Activated CD8-positive, alpha-beta memory T cell treated with anti-CD3 and anti-CD28 coated beads for 24 hours (primary cell): ENCODE measurements at regions not wholly inside any gene's neighbourhood (a gene's known extent, or its start where the extent isn't known, plus 50 kb on each side); places are given as distances from the start of the nearest gene placed in this dataset.
"Not testable (repeated sequence)": the region's sequence is repeated elsewhere in the genome, so short reads cannot be mapped to it uniquely, and the experiment has no call there.

Source experiments
- DNase-seq: peaks from one replicate; pipeline ENCODE4 v3.0.0-alpha.2; 2020

GRCh38 chr5:45062044-45062443, 253.3 kb downstream of the MRPS30 start:
- DNase-seq, result no peak

- DNase-seq, result no peak
Observed at GRCh38 chr5:45081082-45081481, 272.3 kb downstream of the MRPS30 start.

- DNase-seq, result no peak
Observed at GRCh38 chr5:45089870-45090269, 281.1 kb downstream of the MRPS30 start.

- no peak for DNase-seq
Observed at GRCh38 chr5:45093377-45093776, 284.6 kb downstream of the MRPS30 start.

- no peak for DNase-seq
Observed at GRCh38 chr5:45094876-45095440, 286.2 kb downstream of the MRPS30 start.

GRCh38 chr5:45098483-45098882, 289.7 kb downstream of the MRPS30 start:
- DNase-seq, result no peak

DNA sequence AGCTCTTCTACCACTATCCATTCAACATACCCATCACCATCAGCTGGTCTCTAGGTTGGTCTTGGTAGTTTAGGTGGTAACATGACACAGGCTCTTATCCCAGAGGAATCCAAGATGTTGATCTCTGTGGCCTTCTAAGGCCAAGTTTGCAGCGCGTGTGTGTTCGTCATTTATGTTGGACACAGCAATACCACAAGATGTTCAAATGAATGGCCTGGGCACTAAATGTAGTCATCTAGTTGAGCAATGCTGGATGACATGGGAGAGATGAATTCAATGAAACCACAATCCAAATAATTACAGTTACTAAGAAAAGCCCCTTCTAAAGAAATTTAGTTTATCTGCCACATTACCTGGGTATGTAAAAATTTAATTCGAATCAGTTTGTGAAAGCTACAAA, 292.4 kb downstream of the MRPS30 start:
- DNase-seq, result no peak

- no peak for DNase-seq
Observed at GRCh38 chr5:45105491-45105994, 296.8 kb downstream of the MRPS30 start.

- no peak for DNase-seq
Observed at GRCh38 chr5:45109062-45109461, 300.3 kb downstream of the MRPS30 start.

- no peak for DNase-seq
Observed at GRCh38 chr5:45109636-45110035, 300.9 kb downstream of the MRPS30 start.

- DNase-seq, result no peak
Observed at GRCh38 chr5:45110399-45110798, 301.7 kb downstream of the MRPS30 start.

DNA sequence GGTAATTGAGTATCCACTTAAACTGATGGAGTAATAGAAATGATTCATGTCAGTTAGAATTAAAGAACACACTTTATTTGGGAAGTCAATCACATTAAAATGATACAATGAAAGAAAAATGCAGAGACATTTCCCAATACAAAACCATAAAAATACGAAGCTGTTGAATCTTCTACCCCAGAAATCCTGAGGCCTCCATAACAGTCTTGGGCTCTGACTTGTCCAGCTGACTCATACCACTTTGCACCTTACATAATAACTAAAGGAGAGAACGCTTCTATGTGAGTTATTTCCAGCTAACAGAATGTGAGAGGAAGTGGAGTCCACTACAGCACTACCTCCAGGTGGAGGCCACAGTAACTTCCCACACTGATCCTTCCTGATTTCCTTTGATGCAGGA, 305.0 kb downstream of the MRPS30 start:
- DNase-seq, result no peak

DNA sequence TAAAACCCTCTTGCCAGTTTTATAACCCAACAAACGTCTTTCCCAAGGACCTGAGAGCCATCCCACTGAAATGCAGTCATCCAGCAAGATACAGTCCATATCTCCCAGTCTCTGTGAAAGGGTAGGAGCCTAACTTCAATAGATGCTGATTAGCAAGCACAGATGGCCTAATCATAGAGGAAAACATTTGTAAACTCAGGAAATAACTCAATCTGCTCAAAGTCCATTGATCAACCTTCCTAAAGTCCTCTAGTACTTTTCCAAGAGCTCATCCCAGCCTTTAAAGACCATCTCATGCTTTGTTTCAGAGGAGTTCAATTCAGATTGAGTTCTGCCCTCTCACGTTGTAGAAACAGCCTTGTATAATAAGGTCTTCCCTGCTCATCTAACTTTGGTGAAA, 324.2 kb downstream of the MRPS30 start:
- DNase-seq, result no peak

GRCh38 chr5:45162974-45163373, 354.2 kb downstream of the MRPS30 start:
- no peak for DNase-seq

GRCh38 chr5:45171563-45171962, 362.8 kb downstream of the MRPS30 start:
- no peak for DNase-seq

- DNase-seq, result not testable (repeated sequence)
Observed at GRCh38 chr5:45172634-45173033, 363.9 kb downstream of the MRPS30 start.

DNA sequence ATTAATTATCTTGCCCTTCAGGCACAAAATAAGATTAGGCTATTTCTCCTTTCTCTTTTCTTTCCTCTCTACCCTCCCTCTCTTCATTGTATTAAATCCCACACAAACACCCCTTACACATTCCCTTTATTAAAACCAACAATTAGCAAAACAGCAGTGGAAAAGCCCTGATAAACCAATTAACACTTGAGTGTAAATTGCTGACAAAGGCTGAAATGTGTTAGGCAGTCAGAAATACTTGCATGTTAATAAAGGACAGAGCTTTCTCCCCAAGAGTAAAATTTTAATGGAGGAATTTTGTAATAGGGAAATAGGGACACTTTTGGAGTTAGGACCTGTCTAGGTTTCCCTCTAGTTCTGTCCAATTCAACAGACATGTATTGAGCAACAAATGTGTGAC, 370.9 kb downstream of the MRPS30 start:
- DNase-seq, result no peak

DNA sequence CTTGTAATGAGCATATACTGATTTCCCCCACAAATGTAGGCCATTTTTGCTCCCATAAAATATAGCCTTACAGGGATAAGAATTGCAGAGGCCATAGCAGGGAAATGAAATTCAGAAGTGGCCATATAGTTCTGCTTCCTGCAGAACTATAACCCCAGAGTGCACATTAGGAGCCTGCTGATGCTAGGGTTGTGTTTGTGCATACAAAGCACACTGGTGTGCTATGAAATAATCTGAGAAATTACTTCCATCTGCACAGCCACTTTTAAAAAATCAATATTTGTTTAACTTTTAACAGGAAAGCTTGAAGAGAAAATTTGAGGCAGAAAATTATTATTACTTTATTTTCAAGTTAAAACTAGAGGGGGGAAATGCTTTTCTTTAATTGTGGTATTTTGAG, 380.3 kb downstream of the MRPS30 start:
- no peak for DNase-seq

GRCh38 chr5:45189481-45189880, 380.7 kb downstream of the MRPS30 start:
- DNase-seq, result no peak

GRCh38 chr5:45195026-45195425, 386.3 kb downstream of the MRPS30 start:
- no peak for DNase-seq
